ENCODE measurements at regions not wholly inside any gene's neighbourhood (a gene's known extent, or its start where the extent isn't known, plus 50 kb on each side); places are given as distances from the start of the nearest gene placed in this dataset.

DNA sequence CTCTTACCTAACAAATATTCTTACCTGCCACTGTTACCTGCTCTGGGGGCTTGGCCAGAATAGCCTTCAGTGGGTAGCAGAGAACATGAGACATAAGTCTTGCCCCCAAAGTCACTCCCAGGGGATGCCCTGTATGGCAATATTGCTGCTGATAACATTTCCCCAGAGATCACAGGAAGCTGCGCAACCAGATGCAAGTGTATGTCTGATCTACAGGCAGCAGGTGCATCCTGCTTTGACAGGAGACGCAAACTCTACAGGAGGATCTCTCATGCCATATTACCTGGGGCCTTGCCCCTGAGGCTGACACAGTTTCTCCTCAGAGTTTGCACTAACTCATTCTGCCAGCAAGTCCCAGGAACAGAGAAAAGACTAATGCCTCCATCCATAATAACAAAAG is 174.4 kb upstream of the LPP start:
- no peak for DNase-seq

DNA sequence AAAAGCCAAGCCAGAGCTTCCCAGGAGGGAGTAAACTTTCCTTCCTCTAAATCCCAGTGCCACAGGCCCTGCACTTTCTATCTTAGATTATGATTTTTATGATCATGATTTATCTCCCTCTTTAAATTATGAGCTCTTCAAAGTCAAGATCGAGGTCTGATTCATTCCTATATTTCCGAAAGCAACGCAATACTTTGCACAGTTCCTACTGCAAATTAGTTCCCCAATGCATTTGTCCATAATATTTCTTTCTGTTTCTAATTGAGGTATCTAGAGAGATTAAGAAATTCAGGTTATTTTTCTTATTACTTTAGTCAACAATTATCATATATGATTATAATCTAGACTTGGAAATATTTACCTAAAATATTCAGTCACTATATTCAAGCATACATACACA is 173.1 kb upstream of the LPP start:
- no peak for DNase-seq

DNA sequence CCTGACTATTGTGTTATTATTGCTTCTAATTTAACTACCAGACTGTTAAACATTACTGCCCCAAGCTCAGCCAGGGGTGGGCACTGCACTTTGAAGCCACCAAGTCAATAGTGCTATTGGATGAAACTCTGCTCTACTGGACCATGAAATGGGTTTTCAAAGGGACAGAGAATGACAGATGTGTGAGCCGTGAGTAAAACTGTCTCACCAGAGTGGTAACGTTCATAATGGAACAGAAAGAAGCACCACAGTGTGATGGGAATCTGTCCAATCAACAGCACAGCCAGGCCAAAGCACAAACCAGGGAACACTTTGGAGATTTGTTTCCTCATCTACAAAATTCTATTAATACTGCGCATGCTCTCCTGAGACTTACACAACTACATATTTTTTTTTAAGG is 171.8 kb upstream of the LPP start:
- DNase-seq, result no peak

DNA sequence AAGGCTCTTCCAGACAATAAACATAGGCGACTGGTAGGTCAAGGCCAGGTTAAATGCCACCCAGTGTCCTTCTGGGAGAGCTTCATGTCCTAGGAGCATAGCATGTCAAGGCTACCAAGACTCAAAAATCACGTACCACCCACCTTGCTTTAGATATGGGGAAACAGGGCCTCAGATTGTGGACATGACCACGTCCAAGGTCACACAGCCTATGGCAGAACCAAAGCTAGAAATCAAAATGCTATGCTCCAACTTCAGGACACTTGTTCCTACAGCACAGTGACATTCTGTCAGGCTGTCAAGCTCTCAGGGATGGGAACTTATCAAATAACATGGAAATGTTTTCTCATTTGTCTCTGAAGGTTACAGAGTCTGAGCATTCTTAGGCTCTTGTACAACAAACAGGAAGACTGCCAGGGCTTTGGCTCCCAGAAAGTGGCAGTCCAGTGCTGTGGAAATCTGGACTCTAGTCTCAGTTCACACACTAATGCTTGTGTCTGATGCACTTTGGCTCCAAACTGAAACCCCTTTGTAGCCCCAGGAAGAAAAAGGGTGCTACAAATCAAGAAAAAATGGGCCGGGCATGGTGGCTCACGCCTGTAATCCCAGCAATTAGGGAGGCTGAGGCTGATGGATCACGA is 170.4 kb upstream of the LPP start:
- DNase-seq, result no peak

DNA sequence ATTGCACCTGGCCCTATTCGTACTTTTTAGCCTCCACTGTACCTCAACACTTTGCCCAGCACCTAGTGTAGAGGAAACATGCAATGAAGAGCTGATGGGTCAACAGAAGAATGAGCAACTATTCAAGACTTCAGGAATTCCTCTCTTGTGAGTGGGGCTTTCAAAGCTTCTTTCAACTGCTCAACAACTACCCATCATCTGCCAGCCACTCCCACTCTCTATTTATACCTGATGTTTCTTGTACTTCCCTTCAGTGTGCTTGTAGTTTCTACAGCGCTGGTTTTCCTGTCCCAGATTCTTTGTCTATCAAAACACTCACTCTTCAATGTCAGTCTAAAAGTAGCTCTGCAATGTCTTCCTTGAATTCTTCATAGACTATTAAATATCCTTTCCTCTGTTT is 168.3 kb upstream of the LPP start:
- DNase-seq, result no peak

DNA sequence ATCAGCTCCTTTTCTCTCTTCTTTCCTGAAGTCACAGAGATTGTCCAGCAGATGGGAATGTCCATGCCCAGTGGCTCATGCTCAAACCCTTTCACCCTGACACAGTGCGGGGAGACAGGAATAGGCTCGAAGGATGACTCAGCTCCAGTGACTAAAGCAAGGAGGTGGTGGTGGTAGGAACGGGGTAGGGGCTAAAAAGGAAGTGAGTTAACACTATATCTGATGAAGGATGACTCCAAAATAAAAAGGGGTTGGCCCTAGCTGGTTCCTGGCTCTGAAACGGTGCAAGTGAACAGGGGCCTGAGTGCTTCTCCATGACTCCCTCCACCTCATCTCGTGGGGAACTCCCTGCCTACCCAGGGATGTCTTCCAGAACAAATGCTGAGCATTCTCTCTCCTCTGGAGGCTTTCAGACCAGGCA is 167.4 kb upstream of the LPP start:
- no peak for DNase-seq

DNA sequence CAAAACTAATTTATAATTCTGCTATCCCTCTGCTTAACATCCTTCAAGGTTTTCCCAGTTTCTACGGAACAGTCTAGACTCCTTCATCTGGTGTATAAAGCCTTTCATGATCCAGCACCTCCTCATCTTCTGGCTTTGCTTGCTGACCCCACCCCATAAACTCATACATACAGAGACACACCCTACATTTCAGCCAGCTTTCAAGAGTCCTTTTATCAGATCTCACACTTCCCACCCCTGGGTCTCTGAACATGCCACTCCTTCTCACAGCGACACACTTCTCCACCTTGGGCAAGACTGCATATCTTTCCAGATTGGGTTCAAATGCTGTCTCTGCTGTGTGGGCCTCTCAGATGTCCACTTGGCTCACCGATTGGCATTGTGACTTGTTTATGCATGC is 166.8 kb upstream of the LPP start:
- DNase-seq, result no peak

DNA sequence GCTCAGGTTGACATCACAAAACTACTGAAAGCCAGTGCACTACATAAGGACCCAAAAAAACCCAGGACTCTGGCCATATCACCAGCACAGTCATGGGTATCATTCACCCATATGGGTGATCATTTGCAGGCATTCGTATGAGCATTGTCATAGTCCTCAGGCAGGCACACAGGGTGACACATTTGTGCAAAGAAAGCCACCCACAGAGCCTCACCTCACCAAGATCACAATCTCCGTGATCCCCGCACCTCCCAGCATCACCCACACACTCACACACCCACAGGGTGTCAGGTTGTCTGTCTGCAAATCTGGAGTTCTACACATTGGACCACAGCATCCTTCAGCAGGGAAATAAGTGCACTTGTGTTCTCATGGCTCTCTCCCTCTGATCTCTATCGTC is 166.0 kb upstream of the LPP start:
- no peak for DNase-seq

DNA sequence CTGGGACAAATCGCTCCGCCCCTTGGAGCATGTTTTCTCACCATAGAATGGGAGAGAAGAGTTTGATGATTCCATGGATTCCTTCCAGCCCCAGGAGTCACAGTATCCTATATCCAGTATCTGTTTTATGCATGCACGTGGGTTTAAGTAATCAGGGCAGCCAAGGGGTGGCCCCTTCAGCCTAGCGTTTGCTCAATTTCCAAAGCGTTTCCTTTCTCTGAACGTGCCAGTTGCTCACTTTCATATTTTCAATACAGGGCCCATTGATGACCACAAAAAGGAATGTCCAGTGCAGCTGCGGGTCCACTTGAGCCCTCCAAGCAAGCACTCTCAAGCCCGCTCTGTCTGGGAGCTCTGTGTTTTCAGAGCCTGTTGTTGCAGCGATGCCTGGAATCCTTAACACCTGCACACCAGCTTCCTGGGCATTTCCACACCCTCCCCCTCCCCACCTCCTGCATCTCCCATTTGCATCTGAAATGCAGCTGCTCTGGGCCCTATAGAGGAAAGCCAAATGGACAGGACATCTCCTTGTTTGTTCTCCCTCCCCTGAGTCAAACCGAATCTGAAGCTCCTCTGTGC is 164.3 kb upstream of the LPP start:
- DNase-seq, result peak; percentile 71

DNA sequence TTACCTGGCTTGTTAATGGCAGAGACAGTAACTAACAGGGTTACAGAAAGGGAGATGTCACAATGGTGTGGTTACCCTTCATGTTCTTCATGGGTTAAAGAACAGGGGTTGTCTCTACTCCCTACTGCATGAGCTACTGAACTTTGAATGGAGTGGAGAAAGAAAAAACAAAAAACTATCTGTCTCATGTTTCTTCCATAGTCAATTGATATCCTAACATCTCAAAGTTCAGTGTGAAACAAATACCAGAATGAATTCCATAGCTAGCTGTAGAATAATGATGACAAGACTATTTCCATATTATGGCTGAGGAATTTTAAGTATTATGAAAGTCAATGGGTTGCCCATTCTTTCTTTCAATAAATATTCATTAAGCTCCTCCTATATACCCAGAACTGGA is 161.3 kb upstream of the LPP start:
- no peak for DNase-seq

DNA sequence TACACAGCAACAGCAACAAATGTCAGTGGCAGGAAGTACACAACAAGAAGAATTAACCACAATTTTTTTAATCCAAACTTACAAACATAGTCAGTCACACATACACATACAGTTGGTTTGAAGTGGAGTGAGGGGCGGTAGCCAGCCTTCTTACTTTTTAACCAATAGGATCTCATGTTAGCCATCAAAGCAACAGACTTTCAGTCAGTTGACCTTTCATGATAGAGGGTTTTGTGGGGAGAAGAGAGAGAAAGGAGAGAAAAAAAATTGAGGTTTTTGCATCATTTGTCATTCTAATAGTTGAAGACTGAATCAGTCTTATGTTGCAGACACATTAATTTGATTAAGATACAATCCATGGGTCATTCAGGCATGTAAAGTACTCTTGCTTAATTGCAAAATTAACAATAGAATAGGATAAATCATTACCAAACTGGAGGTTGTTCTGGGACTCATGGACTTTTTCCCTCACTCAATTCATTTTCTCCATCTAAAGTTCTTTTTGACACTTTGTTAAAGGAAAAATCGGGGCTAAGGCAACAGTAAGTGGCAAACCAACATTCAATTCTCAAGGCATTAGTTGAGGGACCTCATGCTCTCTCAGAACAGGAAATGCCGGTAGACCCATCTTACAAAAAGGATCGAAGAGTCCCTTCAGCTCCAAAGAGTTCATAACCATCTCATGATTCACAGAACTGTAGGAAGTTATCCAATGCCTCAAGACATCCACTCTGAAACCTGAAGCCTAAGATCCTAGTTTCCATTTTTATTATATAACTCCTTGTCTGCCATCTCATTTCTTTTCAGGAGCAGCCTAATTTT is 159.5 kb upstream of the LPP start:
- DNase-seq, result no peak

DNA sequence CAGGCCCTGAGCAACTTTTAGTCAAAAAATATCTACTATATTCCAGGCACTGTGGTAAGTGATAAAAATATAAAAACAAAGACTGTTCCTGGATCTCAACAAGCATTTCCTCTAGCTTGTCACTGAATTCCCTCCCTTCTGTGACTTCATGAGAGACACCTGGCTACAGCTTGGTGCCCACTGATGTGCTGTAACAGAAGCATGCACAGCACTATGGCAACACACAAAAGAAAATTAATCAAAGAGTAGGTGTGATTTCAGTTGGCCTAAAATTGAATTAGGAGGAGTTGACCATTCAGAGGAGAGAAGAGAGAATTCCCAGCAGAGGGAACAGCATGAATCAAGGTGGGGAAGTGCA is 158.9 kb upstream of the LPP start:
- DNase-seq, result no peak

DNA sequence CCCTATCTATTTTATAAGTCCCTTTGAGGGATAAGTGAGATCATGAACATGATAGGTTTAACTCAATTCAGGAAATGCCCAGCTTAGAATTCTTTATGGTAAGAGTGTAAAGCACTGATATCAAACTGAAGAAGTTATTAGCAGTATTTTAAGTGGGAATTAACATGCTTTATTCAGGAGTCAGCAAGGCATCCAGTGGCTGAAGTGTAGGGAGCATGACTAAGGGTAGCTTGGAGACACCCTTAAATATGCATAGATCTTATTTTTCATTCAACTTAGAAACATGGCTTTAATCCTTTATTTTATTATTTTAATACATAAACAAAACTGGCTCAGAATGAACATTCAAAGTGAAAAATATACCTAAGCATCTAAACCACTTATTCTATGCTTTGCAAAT is 158.3 kb upstream of the LPP start:
- no peak for DNase-seq

DNA sequence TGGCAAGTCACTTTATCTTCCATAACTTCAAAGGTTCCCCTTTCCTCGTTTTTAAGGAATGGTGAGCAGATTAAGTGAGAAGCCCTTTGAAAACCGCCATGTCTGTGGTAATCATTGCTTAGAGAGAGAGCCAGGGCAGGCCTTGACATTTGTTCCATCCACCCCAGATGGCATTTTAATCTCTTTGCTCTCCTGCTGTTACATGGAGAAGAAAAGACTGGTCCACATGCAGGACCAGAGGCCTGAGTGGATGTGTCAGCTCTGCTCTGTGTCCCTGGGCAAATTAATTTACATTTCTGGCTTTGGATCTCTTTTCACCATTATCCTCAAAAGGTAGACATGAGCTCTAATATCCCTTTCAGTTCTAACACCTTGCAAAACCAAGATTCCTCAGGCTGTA is 157.3 kb upstream of the LPP start:
- no peak for DNase-seq

DNA sequence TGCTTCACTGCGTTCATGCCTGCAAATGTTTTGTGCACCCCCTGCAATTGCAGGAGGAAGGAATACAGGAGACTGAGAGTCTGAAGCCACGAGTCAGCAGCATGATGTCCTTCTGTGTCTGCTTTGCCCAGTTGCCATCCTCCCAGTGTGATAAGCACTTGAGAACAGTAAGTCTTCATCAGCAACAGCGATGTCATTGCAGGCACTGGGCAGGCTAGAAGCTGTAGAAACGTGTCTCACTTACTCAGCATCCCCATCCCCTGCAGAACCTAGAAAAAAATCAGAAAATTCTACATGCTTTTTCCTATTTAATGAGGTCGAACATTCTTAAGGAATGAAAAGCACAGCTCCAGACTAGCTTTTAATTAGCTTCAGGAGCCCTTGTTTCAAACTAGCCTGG is 156.5 kb upstream of the LPP start:
- no peak for DNase-seq

DNA sequence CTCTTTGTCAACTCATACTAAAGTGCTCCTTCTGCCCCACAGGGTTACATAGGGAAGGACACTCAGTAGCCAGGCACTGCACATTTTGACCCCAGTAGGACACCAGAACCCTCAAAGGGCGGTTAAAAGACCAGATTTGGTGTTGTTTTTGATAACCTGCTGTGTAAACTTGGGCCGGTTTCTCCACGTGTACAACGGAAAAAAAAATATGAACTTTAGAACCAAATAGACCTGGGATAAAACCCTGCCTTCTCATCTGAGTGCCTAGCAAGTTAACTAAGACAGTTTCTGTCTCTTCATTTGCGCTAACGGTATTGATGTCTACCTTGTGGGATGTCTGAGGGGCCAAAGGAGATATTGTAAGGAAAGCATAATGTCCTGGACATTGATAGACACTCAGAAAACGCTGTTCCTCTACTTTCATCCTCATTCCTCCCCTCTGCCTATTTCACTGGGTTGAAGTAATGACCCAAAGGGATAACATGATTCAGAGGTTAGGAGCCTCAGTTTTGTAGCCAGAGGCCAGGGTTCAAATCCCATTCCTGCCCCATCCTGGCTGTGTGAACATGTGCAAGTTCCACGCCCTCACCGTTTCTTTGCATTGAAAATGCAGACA is 155.9 kb upstream of the LPP start:
- no peak for DNase-seq

DNA sequence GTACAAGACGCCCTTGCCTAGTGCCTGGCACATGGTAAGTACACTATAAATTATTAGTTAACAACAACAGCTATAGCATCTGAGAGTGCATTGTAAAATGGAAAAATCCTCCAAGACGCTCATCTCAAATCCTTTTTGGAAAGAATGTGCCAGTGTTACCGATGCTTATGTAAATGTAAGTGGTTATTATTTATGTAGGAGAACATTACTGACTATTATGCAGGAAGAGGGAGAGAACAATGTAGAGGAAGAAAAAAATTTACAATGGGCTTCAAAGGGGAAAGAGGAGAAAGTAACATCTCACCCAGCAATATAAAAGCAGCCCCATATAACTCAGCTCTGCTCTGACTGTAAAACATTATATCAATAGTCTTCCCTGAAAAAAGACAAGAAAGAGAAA is 155.3 kb upstream of the LPP start:
- no peak for DNase-seq

DNA sequence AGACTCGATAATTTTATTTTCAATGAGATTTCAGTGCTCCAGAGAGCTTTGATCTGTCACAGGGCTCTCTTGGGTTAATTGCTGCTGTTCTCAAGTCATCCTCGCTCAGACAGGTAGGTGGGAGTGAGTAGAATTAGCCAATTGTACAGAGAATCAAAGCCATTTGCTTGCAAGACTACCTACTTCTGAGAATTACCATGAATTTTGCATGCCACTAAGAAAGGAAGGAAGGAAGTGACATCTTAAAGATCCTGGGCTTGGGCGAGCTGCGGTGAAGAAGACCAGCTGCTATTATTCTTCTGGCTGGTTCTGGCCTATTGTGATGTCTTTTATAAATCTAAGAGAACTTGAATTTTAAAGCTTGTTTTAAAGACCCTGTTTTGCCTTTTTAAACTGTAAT is 154.1 kb upstream of the LPP start:
- no peak for DNase-seq

DNA sequence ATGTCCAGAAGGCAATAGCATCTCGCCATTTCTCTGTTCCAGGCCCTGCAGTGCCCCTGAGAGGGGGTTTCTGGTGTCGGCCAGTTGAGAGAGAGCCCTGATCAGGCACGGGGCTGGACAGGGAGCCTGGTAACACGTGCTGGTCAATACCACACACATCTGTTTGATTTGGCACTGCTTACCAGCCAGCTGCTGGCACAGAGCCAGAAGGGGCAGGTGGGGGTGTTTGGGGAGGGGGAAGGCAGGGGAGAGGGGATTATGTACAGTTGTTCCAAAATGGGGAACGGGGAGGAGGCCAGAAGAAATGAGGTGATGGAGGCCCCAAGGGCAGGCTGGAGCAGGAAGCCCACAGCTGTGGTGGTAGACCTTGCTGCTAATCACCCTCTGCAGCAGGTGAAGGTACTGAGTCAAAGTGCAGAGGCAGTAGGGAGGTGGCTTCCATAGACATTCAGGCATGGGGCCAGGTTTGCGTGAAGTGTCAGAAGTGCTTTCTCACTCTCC is 153.5 kb upstream of the LPP start:
- no peak for DNase-seq

DNA sequence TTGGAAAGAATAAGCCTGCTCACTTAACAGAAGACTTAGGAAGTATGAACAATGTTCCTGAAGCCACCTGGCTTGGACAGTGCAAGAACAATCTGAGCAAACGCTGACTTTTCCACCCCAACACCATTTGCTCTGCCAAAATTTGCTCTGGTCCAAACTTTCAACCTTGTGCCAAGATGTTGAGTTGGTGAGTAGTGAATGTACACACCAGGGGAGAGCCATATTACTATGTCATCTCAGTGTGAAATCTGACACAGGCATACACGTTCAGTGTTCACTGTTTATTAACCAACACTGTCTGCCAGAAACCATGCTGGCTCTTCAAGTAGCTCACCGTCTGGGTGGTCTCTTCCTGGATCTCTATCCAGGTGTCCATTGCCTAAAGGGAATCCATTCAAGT is 152.9 kb upstream of the LPP start:
- DNase-seq, result peak; percentile 34

DNA sequence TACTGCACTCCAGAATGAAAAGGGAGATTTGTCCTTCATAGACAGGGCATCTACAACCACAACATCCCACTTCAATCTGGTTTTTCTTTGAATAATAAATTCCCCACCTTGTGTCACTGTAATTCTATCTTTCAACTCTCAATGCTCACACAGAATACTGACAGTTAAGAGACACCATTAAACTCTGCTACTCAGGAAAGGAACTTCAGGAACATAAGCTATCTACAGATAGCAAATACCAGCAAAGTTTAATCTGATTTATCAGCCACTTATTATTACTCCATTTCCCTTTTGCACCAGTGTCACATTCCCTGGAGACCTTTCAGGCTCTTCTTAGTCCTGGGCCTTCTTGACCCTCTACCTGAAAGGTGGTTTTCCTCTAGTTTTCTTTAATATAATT is 152.0 kb upstream of the LPP start:
- no peak for DNase-seq

DNA sequence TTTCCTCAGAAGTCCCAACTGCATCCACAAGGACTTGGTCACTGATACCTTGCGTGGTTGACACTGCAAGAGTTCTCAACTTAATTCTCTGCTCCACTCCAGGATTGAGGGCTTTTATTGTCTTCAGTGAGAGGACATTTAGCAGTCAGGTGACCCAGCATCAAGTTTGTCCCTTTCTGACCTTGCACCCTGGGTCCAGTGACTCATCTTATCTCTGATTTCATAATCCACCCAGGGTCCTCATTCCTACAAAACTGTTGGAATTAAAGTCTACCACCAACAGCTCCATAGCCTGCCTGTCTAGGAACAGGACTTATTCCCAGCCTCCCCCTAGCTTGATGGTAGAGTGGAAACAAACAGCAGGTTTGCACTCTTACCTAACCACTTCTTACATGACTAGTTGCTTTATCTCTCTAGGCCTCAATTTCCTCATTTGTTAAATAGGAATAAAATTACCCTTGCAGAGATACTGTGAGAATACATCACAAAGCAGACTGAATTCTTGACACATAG is 151.3 kb upstream of the LPP start:
- DNase-seq, result no peak

Data from NCI-H2107 (cell line).